HG03196 (cell line): ENCODE measurements at regions not wholly inside any gene's neighbourhood (a gene's known extent, or its start where the extent isn't known, plus 50 kb on each side); places are given as distances from the start of the nearest gene placed in this dataset.
"Not testable (repeated sequence)": the region's sequence is repeated elsewhere in the genome, so short reads cannot be mapped to it uniquely, and the experiment has no call there.

ENCODE experiments used
- ATAC-seq: cut with Tn5 transposase; IDR thresholded peaks from one replicate; pipeline ENCODE4 v1.9.1; 2021; ENCODE audit not compliant: unreplicated experiment

DNA sequence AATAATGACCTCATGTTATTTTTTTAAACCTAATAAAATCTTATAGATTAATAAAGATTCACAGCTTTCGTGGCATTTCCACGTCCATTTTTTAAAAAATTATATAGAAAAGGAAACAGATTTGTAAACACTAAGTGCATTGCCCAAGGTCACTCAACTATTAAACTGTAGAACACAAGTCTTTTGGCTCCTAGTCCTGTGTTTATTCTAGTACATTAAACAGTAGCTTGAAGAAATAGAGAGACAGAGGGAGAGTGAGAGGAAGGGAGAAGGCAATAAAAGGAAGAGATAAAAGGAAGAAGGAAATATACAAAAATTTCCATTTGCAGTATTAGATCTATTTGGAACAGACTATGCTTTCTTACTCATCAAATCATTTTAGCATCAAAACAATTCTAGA lies 586.7 kb upstream of the CITED2 start:
- no peak for ATAC-seq

DNA sequence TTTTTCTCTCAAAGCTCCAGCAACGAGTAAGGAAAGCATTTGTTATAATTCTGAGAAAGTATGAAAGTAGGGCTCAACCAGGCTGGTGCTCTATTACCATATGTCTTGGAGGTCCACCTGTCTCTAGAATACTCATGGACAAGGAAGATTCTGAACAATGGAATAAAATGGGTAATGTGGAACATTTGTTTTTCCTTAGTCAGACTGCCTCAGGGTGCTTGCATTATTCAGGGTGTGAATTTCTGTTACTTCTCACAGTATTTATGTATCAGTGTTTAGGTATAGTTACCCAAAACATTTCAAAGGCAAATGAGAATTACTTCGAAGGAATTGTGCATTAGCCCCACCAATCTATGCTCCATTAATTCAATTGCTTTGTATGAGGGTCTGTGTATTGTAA lies 586.2 kb upstream of the CITED2 start:
- no peak for ATAC-seq

DNA sequence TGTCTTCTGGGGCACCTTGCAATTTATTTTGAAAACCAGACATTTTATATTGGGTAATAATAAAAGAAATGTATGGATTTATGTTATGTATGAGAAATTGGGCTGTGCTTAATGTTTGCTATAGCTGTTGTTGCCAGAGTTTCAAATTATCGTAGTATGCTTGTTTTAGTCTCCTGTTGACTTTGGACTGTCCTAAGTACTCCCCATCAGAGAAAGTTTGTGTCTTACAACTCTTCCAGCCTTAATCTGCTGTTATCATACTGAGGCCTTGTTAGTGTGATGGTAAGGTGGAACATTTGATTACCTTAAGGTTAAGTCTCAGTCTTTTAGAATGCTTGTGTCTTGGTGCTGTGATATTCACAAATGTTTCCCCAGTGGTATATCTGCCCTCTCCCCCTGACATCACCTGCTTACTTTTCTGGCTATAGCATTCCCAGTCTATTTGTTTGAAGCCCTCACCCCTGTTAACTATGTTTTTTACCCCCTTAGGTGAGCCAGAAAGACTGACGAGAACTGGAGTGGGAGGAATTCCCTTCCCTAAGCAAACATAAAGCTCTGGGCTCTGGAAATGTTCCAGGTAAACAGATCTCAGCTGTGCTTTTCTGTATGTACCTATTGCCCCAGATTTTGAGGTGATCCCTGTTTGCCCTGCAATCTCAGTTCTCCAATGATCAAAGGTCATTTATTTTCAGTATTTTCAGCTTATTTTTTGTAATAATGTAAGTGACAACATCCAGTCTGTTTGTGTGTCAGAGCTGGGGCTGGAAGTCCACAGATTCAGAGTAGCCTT lies 581.1 kb upstream of the CITED2 start:
- no peak for ATAC-seq

DNA sequence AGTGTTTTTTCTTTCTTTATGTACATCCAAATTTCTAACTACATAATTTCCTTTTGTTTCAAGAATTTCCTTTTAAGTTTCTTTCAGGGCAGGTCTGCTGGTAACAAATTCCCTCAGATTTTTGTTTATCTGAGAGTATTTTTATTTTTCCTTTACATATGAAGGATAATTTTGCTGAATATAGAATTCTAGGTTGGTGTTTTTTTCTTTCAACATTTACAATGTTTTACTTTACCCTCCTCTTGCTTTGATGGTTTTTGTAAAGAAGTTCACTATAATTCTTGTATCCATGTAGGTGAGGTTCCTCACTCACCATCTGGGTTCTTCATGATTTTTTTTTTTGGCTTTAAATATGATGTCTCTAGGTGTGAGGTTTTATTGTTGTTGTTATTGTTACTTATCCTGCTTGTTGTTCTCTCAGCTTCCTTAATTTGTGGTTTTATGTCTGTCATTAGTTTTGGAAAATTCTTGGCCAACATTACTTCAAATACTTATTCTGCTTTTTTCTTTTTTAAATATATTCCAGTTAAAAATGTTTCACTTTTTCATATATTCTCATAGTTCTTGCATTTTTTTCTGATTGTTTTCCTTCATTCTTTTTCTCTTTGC lies 580.1 kb upstream of the CITED2 start:
- no peak for ATAC-seq

DNA sequence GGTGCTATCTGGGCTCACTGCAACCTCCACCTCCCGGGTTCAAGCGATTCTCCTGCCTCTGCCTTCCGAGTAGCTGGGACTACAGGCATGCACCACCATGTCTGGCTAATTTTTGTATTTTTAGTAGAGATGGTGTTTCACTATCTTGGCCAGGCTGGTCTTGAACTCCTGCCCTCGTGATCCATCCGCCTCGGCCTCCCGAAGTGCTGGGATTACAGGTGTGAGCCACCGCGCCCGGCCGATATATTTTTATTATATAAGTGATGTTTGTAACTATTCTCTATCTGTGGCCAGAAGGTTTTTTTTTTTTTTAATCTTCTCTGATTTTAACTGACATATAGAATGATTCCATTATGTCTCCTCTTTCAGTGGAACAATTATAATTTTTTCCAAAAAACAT lies 579.3 kb upstream of the CITED2 start:
- ATAC-seq = not testable (repeated sequence)

DNA sequence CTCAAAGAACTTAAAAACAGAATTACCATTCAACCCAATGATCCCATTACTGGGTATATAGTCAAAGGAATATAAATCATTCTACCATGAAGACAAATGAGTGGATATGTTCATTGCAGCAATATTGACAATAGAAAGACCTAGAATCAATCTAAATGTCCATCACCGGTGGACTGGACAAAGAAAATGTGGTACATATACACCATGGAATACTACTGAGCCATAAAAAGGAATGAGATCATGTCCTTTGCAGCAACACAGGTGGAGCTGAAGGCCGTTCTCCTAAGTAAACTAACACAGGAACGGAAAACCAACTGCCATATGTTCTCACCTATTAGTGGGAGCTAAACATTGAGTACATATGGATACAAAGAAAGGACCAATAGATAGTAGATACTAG lies 576.7 kb upstream of the CITED2 start:
- ATAC-seq = no peak

DNA sequence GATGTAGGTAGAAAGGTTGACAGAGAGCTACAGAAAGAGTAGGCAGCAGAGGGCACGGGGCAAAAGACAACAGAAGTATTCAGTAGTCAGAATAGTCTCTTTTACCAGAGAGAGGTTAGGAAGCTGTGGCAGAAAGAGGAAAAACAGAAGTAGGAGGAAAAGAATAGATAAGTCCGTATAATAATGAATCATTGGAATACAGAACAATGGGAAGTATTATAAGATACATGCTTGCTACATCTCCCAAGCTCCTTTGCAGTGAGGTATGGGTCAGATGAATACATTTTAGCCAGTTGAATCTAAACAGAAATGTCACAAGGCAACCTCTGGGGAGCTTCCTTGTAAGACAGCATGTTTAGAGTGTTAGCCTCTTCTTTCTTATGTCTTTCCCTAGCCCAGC lies 570.5 kb upstream of the CITED2 start:
- no peak for ATAC-seq

DNA sequence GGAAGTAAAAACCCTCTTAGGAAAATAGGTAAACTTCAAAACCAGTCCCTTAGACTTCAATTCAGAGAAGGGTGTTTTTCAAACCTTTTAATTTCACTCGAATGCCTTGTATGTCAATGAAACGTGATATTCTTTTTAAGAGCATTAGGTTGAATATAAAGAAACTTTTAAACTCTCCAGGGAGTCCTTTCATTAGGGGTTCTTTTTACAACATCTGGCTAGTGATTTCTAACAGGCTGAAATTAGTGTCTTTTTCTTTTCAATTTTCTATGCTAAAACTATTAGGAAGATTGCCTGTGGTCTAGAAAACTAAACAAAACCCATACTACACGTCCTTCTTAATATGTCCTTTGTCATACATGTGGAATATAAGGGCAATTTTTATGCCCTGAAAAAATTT lies 569.7 kb upstream of the CITED2 start:
- ATAC-seq = no peak

DNA sequence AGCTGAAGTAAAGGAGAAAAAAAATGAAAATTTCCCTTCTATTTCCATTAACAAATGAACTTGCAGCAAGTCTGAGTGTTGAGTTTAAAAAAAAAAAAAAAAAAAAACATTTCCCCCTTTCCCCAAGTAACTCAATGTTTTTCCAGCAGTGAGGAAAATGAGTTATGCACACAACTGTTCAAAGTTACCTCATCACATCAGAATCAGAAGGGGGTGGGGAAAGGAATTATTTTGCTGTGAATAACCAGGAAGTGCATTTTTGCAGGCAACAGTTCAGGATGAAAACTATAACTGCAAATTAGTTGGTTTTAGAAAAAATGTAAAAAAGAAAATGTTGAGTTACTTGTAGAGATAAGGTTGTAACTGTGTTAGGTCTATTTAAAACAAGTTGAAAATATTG lies 568.9 kb upstream of the CITED2 start:
- ATAC-seq = no peak

DNA sequence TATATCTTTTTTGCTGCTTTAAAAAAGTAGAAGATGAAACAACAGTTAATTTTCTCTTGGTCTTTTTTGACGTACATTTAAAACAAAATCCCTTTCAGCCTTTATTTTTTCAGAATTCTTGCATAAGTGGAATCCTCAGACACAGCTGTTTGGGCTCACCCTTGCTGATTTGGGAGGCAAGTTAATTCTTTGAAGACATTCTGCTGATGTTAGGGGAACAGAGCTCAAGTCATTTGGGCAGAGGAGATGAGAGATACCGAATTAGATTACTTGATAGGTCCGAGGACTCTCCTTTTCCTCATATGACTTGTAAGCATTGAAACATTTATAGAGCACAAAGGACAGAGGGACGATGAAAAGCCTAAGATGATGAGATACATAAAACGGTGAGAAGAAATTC lies 567.9 kb upstream of the CITED2 start:
- ATAC-seq = no peak

DNA sequence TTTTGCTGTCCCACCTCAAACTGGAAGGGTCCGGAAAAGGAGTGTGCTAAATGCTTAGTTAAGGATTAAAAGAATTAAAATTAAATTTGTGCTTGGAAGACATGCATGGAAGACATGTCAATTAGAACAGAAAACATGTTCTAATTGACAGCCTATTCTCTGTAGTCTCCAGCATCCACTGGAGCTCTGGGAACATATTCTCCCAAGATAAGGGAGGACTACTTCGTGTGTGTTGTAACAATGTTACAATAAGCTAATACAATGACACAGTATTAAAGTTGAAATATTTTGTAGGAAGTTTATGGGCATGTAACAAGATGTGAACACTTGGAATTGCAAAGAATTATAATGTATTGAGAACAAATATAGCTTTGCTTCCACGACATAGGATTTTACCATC lies 567.4 kb upstream of the CITED2 start:
- ATAC-seq = no peak

DNA sequence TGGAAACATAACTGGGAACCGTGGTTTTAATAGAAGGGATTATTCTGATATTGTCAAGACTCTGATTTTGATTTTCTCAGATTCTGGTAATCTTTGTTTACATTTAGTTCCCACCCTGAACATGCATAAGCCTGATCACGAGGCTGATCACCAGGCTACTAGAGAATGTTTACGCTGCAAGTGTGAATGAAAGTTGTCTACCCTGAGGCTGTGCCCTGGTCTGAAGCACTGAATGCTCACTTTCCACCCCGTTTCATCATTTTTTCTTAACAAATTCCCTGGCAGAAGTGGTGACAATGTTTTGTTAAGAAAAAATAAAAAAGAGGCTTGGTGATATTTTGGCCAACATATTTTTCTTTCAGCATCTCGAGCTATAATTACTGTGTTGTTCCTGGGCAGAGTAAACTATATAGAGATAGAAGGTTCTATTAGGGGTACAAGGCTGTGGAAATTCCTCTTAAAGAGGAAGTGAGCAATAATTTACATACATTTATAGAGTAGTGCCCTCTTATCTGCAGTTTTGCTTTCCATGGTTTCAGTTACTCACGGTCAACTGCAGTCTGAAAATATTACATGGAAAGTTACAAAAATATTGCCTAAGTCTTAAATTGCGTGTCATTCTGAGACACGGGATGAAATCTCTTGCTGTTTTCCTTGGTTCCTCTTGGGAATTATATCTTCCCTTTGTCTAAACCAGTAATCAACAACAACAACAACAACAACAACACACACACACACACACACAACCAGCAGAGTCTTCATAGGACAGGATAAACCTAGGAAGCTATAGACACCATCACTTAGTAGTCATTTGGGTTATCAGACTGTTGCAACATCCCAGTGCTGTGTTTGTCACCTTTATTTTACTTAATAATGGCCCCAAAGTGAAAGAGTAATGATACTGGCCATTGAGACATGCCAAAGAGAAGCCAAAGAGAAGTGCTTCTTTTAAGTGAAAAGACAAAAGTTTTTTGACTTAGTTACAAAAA lies 566.6 kb upstream of the CITED2 start:
- peak; percentile 89 for ATAC-seq

DNA sequence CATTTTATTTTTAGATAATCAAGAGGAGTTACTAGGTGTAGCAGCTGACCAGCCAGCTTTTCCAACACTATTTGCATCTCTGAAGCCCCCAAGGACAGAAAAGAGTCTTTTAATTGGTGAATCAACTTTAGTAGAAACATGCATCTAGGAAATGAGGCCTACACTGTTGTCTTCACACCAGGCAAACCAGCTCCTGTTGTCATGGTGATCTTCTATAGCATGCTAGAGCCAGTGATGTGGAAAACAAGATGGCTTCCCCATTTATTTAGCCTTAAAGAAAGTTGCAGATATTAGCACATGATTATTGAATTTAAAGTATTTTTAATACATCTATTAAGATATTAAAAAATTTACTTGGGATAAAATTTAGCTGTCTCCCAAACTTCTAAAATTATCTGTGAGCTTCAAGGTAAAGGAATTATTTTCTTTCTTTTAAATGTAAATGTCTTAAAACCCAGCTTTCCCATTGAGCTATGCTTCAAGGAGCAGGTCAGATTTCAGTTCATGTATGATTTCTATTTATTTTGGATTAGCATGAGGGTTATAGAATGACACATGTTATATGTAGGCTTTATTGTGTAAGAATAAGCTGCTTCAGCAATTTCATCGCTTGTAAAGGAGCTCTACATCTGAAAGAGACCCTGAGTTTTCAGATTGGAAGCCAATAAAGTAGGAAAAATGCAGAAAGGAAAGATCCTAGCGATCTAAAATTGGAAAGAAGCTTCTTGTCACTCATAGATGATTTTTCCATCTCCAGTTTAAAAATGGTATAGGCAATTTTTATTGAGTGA lies 564.9 kb upstream of the CITED2 start:
- no peak for ATAC-seq

DNA sequence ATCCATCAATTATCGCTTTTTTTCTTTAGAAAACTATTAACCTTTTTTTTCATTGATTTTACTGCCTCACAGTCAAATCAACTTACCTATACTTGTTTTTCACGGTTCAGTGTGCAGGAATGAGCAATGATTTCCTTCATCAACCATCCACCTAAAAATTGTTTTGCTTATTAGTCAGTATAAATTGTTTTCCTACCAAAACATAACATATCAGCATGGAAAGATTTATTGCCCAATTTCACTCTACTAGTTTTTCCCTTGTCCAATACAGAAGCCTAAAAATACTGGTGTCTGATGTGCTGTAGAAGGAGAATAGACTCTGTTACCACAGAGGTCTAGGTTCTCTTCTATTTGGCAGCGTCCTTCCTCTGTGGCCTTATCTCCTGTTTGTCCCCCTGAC lies 558.2 kb upstream of the CITED2 start:
- no peak for ATAC-seq

DNA sequence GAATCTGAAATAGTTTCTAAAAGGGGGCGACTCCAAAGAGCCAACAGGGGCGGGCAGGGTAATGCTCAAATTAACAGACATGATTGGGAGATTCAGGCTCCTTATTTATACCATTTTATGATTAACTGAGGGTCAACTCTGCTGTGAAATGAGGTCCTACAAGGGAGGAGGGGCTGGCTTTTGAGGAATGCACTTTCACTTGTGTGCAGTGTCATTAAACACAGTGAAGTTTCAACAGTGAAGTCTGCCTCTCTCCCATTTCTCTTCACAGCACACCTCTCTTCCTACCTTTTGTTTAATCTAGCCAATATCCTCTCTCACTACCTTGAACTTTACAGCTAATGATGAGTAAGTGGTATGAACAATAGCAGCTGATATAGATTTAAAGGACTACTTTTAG lies 557.3 kb upstream of the CITED2 start:
- ATAC-seq = no peak

DNA sequence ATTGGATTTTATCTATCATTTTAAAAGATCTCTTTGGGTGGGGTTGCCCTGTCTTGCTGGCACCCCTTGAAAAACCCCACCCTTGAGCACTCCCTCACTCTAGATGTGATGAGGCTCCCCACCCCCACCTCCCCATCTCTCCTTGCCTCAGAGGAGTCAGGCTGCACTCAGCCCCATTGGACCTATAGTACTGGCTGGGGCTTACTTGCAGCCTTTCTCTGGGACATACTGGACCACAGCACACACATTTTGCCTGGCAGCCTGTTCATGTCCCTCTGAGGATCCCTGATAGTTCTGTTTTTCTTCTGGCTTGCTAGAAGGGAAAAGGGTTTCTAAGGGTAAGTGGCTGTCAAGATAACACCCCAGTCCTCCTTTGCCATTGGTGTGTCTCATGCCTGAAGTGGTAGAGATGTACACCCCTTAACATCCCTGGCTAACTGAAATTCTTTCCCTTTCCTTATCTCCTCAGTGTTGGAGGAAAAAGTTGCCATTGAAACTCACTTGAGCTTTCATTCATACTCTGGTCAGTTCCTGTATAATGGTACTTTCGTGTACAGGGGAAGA lies 553.4 kb upstream of the CITED2 start:
- no peak for ATAC-seq

DNA sequence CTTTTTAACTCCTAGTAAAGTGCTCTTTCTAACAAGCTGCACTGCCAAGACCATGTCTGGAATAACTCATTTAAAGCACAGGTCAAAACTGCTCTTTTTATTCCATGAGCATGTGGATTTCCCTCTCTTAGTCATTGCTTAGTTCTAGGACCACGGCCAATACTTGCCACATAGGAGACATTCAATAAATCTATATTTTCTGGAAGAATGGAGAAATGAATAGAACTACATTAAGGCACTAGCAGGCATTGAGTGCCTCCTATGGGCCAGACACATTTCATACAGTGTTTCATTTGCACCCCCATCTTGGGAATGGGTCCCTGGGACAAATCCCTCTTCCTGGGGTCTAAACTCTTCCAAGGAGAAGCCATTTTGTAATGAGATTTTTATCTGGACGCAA lies 552.8 kb upstream of the CITED2 start:
- no peak for ATAC-seq

DNA sequence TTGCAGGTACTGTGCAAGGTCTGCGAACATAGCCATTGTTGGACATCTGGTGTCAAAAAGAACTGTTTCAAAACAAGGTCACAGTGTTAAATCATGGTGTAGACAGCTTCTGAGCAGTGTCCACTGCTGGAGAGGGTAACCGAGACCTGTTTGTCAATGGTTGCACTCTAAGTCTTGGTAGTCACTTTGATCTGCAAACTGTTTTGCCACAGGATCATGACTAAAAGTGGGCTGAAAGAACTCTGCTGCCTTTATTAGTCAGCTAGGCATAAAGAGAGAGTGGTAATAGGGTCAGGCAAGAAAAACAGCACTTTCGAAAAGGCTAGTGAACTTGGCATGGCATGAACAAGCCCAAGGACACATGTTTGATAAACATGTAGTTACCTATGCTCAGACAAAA lies 552.3 kb upstream of the CITED2 start:
- no peak for ATAC-seq

DNA sequence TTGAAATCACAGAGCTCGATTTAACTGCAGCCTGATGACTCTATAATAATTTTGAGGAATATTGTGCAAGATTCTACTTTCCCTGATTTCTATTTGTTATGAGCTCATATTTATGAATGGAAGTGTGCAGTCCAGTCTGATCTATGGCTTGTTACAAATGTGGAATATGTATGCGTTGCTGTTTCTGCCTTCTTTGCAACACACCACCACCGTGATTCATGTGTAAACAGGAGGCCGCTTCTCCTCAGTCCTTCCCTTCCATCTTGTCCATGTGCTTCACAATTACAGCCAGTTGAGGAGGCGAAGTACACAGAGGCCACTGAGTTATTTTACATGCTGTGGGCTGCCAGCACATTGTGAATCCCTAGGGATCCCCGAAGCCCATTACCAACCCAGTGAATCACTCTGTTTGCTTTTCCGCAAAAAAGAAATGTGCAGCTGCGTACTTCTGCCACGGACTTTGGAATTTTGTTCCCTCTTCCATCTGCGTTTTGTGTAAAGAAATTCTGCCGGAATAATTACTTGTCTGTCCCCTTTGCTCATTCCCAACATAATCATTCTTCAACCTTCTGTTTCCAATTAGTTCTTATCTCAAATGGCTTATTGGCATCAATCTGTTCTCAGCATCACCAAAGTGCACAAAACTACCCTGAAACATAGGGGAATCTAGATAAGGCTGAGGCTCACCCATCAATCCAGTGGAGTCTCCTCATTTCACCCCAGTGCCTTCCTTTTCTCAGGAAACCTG lies 551.6 kb upstream of the CITED2 start:
- ATAC-seq = no peak

DNA sequence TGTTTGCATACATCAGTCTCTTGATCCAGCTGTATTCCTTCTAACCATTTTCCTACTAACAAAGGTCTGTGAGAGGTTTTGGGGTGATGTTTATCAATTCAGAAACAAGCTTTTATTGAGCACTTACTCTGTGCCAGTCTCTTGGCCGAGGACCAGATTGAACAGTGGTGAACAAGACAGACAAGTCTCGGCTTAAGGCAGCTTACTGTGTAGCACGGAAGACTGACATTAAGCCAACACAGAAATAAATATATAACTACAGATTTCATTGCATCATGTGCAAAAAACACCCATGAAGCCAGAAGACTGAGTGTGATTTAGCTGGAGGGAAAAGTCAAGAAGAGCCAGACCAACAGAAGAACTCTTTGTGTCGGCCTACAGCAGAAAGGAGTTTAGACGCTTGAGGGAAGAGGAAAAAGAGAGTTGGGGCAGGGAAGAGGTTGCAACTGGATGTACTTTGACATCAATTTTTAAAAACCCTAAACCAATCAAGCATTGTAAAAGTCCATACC lies 549.6 kb upstream of the CITED2 start:
- ATAC-seq = no peak
